Neural progenitor cell (in vitro differentiated cells): ENCODE measurements at regions not wholly inside any gene's neighbourhood (a gene's known extent, or its start where the extent isn't known, plus 50 kb on each side); places are given as distances from the start of the nearest gene placed in this dataset.
"Not testable (repeated sequence)": the region's sequence is repeated elsewhere in the genome, so short reads cannot be mapped to it uniquely, and the experiment has no call there.

Experiments used
- DNase-seq: peaks from one replicate; pipeline ENCODE4 v3.0.0-alpha.2; 2016; ENCODE audit warnings: low spot score
- H2AFZ ChIP-seq: fragments of 200-600 bp; sonication (generic); replicated peaks from 2 replicates; pipeline ENCODE4 v1.6.1; 2016; ENCODE audit warnings: antibody characterized with exemption
- H3F3A ChIP-seq: fragments of 200-600 bp; sonication (generic); 2 replicates; pipeline ENCODE4 v1.6.1; 2016; ENCODE audit warnings: antibody characterized with exemption, low read depth
- H3K27ac ChIP-seq: fragments of 200-600 bp; sonication (generic); 2 replicates; pipeline ENCODE4 v1.5.1; 2016; ENCODE audit warnings: mild to moderate bottlenecking
- H3K27me3 ChIP-seq: fragments of 200-600 bp; sonication (generic); 2 replicates; pipeline ENCODE4 v1.6.1; 2016; ENCODE audit warnings: mild to moderate bottlenecking, moderate library complexity
- H3K36me3 ChIP-seq: fragments of 200-600 bp; sonication (generic); 2 replicates; pipeline ENCODE4 v1.5.1; 2016
- H3K4me1 ChIP-seq: fragments of 200-600 bp; sonication (generic); 2 replicates; pipeline ENCODE4 v1.6.1; 2016; ENCODE audit warnings: mixed run types
- H3K4me2 ChIP-seq: fragments of 200-600 bp; sonication (generic); 2 replicates; pipeline ENCODE4 v1.6.1; 2016
- H3K4me3 ChIP-seq: fragments of 200-600 bp; sonication (generic); 2 replicates; pipeline ENCODE4 v1.5.1; 2016
- H3K79me2 ChIP-seq: fragments of 200-600 bp; sonication (generic); 2 replicates; pipeline ENCODE4 v1.6.1; 2016; ENCODE audit warnings: low read depth
- H3K9ac ChIP-seq: fragments of 200-600 bp; sonication (generic); 2 replicates; pipeline ENCODE4 v1.6.1; 2016
- H3K9me3 ChIP-seq: fragments of 200-600 bp; sonication (generic); 2 replicates; pipeline ENCODE4 v1.5.1; 2016; ENCODE audit warnings: low read depth
- H4K20me1 ChIP-seq: fragments of 200-600 bp; sonication (generic); 2 replicates; pipeline ENCODE4 v1.6.1; 2016; ENCODE audit warnings: low read depth
- H3K27ac Mint-ChIP-seq: 3 replicates; pipeline ENCODE4 v1.8.0; 2021; ENCODE audit warnings: mixed read lengths
- H3K27me3 Mint-ChIP-seq: 2 replicates; pipeline ENCODE4 v1.8.0; 2022; ENCODE audit warnings: low read depth, mild to moderate bottlenecking, inconsistent platforms, moderate library complexity, mixed read lengths; ENCODE audit not compliant: insufficient read depth
- H3K36me3 Mint-ChIP-seq: 3 replicates; pipeline ENCODE4 v1.8.0; 2021; ENCODE audit warnings: mixed read lengths
- H3K4me1 Mint-ChIP-seq: 3 replicates; pipeline ENCODE4 v1.8.0; 2021; ENCODE audit warnings: mixed read lengths
- H3K4me3 Mint-ChIP-seq: 3 replicates; pipeline ENCODE4 v1.8.0; 2021; ENCODE audit warnings: mild to moderate bottlenecking, moderate library complexity, mixed read lengths
- H3K9me3 Mint-ChIP-seq: 3 replicates; pipeline ENCODE4 v1.8.0; 2020; ENCODE audit warnings: mixed read lengths
- CTCF ChIP-seq: fragments of 200-600 bp; sonication (generic); IDR thresholded peaks from 2 replicates; pipeline ENCODE4 v1.5.1; 2017; ENCODE audit warnings: antibody characterized with exemption, mild to moderate bottlenecking
- EZH2 ChIP-seq: fragments of 200-600 bp; sonication (generic); IDR thresholded peaks from 2 replicates; pipeline ENCODE4 v1.6.1; 2017; ENCODE audit warnings: antibody characterized with exemption, mild to moderate bottlenecking, moderate library complexity
- EZH2phosphoT487 ChIP-seq: fragments of 200-600 bp; sonication (generic); IDR thresholded peaks from 2 replicates; pipeline ENCODE4 v1.6.1; 2017; ENCODE audit warnings: antibody characterized with exemption

GRCh38 chr14:71247106-71247505 is 339.8 kb downstream of the PCNX1 start:
- no peak overlapping the region for H2AFZ ChIP-seq

GRCh38 chr14:71248194-71248593 is 340.9 kb downstream of the PCNX1 start:
- no peak for DNase-seq
- Mint-ChIP-seq H3K36me3 (no peaks in the 10 kb centered on the region), H3K4me1 (no peaks in the 10 kb centered on the region), H3K9me3 (peaks cover 2% of the 10 kb centered on the region), H3K27ac (no peak overlapping the region), H3K4me3 (no peak overlapping the region), H3K27me3 (peaks cover 5% of the 10 kb centered on the region)
- no peak overlapping the region for H3K27ac ChIP-seq
- no peak overlapping the region for H2AFZ ChIP-seq
- no peaks in the 10 kb centered on the region for H3K27me3 ChIP-seq
- no peaks in the 10 kb centered on the region for H3K4me1 ChIP-seq
- no peaks in the 10 kb centered on the region for H3F3A ChIP-seq
- TF ChIP-seq EZH2phosphoT487 (no peak), EZH2 (no peak), CTCF (no peak)
- no peak overlapping the region for H3K4me3 ChIP-seq
- H3K9me3 ChIP-seq, result no peaks in the 10 kb centered on the region
- H3K79me2 ChIP-seq, result no peaks in the 10 kb centered on the region
- H3K36me3 ChIP-seq, result no peaks in the 10 kb centered on the region
- no peaks in the 10 kb centered on the region for H4K20me1 ChIP-seq
- no peak overlapping the region for H3K9ac ChIP-seq
- no peak overlapping the region for H3K4me2 ChIP-seq

More at GRCh38 chr14:71247106-71247505, 339.8 kb downstream of the PCNX1 start:
- Mint-ChIP-seq H3K4me3 (no peak overlapping the region), H3K27me3 (peaks cover 3% of the 10 kb centered on the region), H3K4me1 (no peaks in the 10 kb centered on the region), H3K36me3 (no peaks in the 10 kb centered on the region), H3K9me3 (peaks cover 2% of the 10 kb centered on the region), H3K27ac (no peak overlapping the region)
- Histone ChIP-seq H3K36me3 (no peaks in the 10 kb centered on the region), H3K4me3 (no peak overlapping the region), H4K20me1 (no peaks in the 10 kb centered on the region), H3K9me3 (no peaks in the 10 kb centered on the region), H3K79me2 (no peaks in the 10 kb centered on the region), H3F3A (no peaks in the 10 kb centered on the region), H3K27ac (no peak overlapping the region), H3K4me1 (no peaks in the 10 kb centered on the region), H3K27me3 (no peaks in the 10 kb centered on the region), H3K9ac (no peak overlapping the region), H3K4me2 (no peak overlapping the region)
- no peak for DNase-seq
- TF ChIP-seq EZH2 (no peak), EZH2phosphoT487 (no peak), CTCF (no peak)

GRCh38 chr14:71250347-71250746 is 343.1 kb downstream of the PCNX1 start:
- Mint-ChIP-seq H3K27ac (no peak overlapping the region), H3K27me3 (peaks cover 5% of the 10 kb centered on the region), H3K36me3 (no peaks in the 10 kb centered on the region), H3K4me3 (no peak overlapping the region), H3K4me1 (no peaks in the 10 kb centered on the region), H3K9me3 (peaks cover 2% of the 10 kb centered on the region)
- Histone ChIP-seq H3K9me3 (no peaks in the 10 kb centered on the region), H3F3A (no peaks in the 10 kb centered on the region), H3K4me2 (no peak overlapping the region), H3K79me2 (no peaks in the 10 kb centered on the region), H3K36me3 (no peaks in the 10 kb centered on the region), H2AFZ (no peak overlapping the region), H3K27me3 (no peaks in the 10 kb centered on the region), H3K4me3 (no peak overlapping the region), H3K27ac (no peak overlapping the region), H3K4me1 (no peaks in the 10 kb centered on the region), H4K20me1 (no peaks in the 10 kb centered on the region), H3K9ac (no peak overlapping the region)
- TF ChIP-seq EZH2, result no peak
- TF ChIP-seq CTCF, result no peak
- TF ChIP-seq EZH2phosphoT487, result no peak
- no peak for DNase-seq

GRCh38 chr14:71250791-71251190 is 343.5 kb downstream of the PCNX1 start:
- Mint-ChIP-seq H3K4me3 (no peak overlapping the region), H3K9me3 (peaks cover 2% of the 10 kb centered on the region), H3K4me1 (no peaks in the 10 kb centered on the region), H3K27me3 (peaks cover 3% of the 10 kb centered on the region), H3K36me3 (no peaks in the 10 kb centered on the region), H3K27ac (no peak overlapping the region)
- no peaks in the 10 kb centered on the region for H3K79me2 ChIP-seq
- no peaks in the 10 kb centered on the region for H3K27me3 ChIP-seq
- no peak overlapping the region for H2AFZ ChIP-seq
- H3K27ac ChIP-seq, result no peak overlapping the region
- H3K9me3 ChIP-seq, result no peaks in the 10 kb centered on the region
- no peaks in the 10 kb centered on the region for H3K36me3 ChIP-seq
- no peaks in the 10 kb centered on the region for H3F3A ChIP-seq
- no peak for DNase-seq
- no peaks in the 10 kb centered on the region for H3K4me1 ChIP-seq
- H3K4me3 ChIP-seq, result no peak overlapping the region
- H3K4me2 ChIP-seq, result no peak overlapping the region
- no peak overlapping the region for H3K9ac ChIP-seq
- no peaks in the 10 kb centered on the region for H4K20me1 ChIP-seq
- TF ChIP-seq EZH2, result no peak
- TF ChIP-seq CTCF, result no peak
- no peak for TF ChIP-seq EZH2phosphoT487

GRCh38 chr14:71254091-71254719 is 346.9 kb downstream of the PCNX1 start:
- H3F3A ChIP-seq, H3K4me1 Mint-ChIP-seq, H3K4me1 ChIP-seq, H2AFZ ChIP-seq, DNase-seq, H3K27ac ChIP-seq, H3K9ac ChIP-seq, H4K20me1 ChIP-seq, H3K9me3 ChIP-seq, H3K36me3 Mint-ChIP-seq, H3K36me3 ChIP-seq, H3K4me3 Mint-ChIP-seq, H3K27me3 ChIP-seq, H3K27ac Mint-ChIP-seq, H3K4me3 ChIP-seq, H3K4me2 ChIP-seq, H3K27me3 Mint-ChIP-seq, H3K79me2 ChIP-seq: not testable (repeated sequence)
- peaks cover 11% of the 10 kb centered on the region for H3K9me3 Mint-ChIP-seq
